HG03103 (cell line): ENCODE measurements at regions not wholly inside any gene's neighbourhood (a gene's known extent, or its start where the extent isn't known, plus 50 kb on each side); places are given as distances from the start of the nearest gene placed in this dataset.

Experiments
- ATAC-seq: cut with Tn5 transposase; IDR thresholded peaks from one replicate; pipeline ENCODE4 v1.9.1; 2021; ENCODE audit warnings: low read depth; ENCODE audit not compliant: unreplicated experiment

DNA sequence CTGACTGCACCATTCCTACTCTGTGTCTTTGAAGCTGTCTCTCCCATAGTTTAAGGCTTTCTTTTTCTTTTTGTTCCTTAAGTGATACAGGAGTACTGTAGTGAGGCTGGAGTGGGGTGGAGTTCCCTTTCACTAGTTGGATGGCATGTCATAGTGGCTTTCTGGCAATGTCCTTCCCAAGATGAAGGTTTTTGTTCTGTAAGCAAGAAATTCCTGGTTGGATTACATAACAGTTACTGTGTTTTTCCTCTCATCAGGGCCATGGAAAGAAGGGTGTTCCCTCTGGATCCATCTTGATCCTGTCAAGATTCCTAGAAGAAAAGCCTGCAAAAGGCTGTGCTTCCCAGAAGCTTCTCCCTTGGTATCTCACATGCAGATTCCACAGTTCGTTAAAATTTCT lies 84.2 kb downstream of the ACKR3 start:
- no peak for ATAC-seq

DNA sequence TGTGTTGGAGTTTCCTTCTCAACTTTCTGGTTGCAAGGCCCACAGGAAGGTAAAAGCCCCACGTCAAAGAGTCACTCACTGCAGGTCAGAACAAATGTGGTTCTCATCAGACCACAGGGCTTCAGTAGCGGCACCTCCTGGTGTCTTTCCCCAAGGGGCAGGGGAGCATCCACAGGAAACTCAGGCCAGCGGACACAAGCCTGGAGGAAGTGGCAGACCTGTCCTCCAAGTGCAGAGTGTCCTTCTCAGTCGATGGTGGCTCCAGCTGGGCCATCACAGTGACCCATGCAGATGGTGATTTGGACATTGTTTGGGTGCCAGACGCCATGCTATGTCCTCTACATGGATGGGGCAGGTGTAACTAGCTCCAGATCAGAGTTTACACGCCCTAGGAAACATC lies 84.9 kb downstream of the ACKR3 start:
- ATAC-seq: no peak

- ATAC-seq: no peak
Measured at GRCh38 chr2:236656166-236656565, 86.5 kb downstream of the ACKR3 start.

- no peak for ATAC-seq
Measured at GRCh38 chr2:236656721-236657120, 87.1 kb downstream of the ACKR3 start.

GRCh38 chr2:236657215-236657614 lies 87.6 kb downstream of the ACKR3 start:
- ATAC-seq: no peak

DNA sequence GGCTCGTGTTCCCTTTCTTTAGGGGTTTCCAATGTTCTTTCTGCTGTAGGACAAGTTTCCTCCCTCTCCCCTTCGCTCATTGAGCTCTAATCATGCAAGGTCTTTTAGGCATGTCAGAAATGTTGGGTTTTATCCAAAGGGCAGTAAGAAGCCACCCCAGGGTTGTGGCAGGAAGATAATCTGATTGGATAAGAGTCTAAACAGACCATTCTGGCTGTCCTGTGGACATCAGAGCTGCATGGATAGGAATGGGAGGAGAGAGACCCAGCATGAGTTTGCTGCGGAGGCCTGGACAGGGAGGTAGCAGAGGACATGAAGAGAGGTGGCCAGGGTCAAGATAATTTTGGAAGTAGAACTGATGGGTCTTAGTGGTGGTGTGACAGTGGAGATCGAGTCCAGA lies 88.2 kb downstream of the ACKR3 start:
- ATAC-seq: no peak

- ATAC-seq: no peak
Measured at GRCh38 chr2:236658974-236659757, 89.5 kb downstream of the ACKR3 start.

DNA sequence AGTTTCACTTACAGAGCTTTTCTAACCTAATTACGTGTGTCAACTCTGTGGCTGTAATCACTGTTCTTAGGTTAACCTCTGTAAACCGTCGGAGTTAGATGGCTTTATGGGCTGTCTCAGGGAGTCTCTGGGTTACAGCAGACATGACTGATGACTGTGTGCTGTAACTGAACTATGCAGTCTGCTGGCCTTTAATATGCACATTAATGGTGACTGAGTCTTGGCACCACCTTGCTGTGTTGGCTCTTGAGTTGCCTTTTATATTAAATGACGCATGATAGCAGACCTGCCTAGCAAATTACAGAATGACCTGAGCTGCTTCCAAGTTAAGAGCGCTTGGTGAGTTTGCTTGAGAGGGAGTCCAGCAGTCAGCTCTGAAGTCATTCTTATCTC lies 90.1 kb downstream of the ACKR3 start:
- no peak for ATAC-seq

DNA sequence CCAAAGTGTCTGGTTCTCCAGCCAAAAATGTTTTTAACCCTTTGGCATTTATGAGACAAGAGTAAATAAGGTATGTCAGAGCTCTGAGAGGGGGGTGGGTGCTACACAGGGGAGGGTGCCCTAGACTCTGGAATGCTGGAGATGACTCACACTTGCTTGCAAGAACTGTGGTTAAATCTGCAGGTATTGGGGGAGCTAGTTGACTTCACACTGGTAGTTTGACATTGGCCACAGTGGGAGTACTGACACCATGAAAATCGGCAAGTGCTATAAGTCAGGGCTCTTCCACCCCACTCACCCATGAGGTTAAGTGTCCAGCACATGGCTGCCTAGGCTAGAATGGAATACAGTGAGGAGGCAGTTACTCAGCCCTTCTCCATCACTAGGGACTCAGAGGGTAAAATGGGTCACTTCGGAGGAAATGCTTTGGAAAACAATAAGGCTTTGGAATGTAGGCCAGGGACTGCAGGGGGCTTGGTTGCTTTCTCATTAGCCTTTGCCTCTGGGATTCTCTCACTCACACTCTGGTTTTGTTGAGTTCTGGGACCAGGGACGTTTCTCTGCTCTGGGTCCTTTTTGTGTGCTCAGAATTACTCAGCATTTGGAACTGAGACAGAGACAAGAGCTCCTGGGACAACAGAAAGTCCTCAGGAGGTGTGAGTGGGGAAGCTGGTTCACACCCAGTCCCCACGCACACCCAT lies 91.6 kb downstream of the ACKR3 start:
- no peak for ATAC-seq

DNA sequence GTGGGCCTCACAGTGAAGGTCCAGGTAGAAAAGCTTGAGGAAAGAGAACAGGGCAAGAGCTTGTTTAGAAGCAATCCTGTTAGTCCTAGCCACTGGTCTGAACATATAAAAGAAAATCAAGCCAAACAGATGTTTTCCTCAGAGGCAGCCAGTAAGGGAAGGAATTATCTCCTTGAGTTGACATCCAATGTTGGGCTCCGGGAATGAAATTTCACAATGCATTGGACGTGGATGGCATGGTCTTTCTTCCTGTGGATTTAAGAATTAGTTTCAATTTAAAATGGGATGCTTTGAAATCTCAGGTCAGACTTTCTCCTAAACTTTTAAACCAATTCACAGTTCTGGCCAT lies 92.1 kb downstream of the ACKR3 start:
- no peak for ATAC-seq

- ATAC-seq: no peak
Measured at GRCh38 chr2:236662231-236663185, 92.9 kb downstream of the ACKR3 start.

DNA sequence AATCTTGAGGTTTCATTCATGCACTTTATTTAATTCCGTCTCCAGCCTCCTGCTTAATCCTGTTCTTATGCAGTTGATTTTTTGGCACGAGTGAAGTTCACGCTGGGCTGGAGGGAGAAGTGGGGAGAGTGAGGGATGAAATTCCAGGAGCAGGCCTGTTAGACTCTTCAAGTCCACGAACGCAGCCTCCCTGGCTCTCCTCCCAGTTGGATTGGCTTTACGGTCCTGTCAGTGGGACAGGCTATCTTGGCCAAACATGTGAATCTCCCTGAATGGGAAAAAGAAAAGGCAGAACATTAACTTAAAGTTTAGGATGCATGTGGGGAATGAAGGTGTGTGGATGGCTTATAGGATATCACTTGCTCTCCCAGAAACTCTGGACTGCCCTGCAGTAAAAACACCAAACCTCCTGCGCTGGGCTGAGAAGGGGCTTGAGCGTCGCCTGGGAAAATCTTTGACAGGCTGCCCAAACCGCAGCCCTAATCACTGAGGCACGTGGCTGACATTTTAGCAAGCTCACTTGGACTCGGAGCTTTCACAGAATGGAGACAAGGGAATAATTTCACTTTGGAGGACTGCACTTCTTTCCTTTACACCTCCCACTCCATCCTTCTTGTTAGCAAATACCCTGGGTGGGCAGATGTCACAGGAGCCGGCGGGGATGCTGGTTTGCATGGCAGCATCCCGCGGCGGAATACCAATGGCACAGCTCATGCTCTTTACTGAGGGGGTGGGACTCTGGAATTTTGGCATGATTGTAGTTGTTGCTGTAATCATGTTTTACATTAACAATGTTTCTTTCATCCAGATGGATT lies 93.9 kb downstream of the ACKR3 start:
- no peak for ATAC-seq

DNA sequence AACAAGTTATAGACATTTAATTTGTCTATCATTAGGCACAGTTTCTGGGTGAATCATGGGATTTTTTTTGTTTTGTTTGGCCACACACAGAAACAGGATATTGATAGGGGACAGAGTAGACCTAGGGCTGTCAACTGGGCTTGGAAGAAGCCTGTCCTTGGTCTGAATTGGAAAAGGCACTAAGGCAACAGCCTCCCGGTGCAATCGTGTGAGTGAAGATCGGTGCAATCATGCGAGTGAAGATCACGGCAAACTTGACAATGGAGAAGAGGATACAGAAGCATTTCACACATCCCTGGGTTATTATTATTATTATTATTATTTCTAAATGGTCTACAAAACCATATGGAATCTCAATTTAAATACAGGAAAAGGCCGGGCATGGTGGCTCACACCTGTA lies 94.5 kb downstream of the ACKR3 start:
- ATAC-seq: no peak

- no peak for ATAC-seq
Measured at GRCh38 chr2:236665101-236665500, 95.5 kb downstream of the ACKR3 start.

DNA sequence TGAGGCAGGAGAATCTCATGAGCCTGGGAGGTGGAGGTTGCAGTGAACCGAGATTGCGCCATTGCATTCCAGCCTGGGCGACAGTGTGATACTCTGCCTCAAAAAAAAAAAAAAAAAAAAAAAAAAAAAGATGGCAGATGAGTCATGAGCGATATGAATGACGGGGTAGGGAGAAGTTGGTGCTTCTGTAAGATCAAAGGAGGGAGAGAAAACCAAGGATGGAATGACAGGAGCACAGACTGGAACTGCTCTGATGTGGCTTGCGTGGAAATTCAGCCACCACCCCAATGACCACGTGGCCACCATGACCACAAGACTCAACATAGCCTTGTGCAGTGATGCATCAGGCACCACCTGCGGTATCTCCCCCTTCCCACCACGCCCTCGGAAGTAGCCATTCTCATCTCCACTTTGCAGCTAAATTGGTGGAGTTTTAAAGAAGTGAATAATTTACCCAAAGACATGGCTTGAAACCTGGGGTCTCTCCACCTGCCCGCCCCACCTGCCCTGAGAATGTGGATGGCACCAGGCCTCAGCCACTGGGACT lies 96.0 kb downstream of the ACKR3 start:
- ATAC-seq: no peak

DNA sequence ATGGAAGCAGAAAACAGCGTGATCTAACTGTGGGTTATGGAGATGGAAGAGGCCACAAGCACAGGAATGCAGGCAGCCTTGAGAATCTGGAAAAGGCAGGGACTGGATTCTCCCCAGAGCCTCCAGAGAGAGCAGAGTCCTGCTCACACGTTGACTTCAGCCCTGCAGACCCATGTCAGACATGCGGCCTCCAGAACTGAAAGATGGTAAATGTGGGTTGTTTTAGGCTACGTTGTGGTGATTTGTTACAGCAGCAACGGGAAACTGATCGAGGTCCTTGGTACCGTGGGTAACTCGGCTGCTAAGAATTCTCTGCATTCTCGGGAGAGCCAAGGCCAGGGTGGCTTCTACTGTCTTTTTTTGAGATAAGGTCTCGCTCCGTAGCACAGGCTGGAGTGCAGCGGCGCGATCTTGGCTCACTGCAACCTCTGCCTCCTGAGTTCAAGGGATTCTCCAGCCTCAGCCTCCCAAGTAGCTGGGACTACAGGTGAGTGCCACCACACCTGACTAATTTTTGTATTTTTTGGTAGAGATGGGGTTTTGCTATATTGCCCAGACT lies 97.1 kb downstream of the ACKR3 start:
- ATAC-seq: no peak

GRCh38 chr2:236667526-236667925 lies 97.9 kb downstream of the ACKR3 start:
- no peak for ATAC-seq

DNA sequence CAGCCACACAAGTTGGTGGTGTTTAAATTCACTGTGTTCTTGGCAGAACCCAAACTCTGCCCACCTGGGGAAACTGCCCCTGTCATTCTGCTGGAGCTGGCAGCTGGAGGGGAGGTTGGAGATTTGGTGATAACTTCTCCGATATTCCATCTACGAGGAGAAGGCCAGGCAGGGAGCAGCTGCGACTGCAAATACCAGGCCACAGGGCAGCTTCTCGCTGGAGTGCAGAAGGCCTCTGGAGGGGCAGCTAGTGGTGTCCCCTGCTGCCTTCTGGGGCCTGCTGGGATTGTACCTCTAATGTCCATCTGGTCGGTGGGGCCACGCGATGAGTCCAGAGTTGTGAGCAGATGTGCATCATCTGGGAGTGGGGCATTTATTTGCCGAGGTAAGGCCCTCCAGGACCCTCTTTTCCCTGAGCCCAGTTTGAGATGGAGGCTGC lies 98.9 kb downstream of the ACKR3 start:
- no peak for ATAC-seq

DNA sequence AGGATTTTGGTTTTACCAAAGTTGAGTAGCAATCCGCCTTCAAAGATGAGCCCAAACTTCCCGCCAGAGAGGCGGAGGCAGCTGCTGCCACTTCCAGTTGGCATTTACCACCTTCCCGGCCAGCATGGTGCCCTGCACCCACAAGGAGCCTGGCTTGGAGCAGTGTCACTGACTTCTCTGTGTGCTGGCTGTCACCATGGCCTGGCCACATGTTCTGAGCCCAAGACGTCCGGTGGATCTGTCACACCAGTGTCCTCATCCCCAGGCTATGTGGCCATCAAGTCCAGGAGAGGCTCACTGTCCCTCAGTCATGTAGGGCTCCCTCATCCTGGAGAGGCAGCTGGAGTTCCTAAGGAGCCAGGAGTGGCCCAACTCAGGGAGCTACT lies 100.6 kb downstream of the ACKR3 start:
- ATAC-seq: no peak
